ENCODE measurements at regions not wholly inside any gene's neighbourhood (a gene's known extent, or its start where the extent isn't known, plus 50 kb on each side); places are given as distances from the start of the nearest gene placed in this dataset.

GRCh38 chr6:169342710-169343109 is 89.1 kb upstream of the THBS2 start:
- no peaks in the 10 kb centered on the region for H3K9me3 ChIP-seq (ENCODE audit: control insufficient read depth in 5 of 5, low read length in 5 of 5)
- H3K27me3 ChIP-seq (ENCODE audit: control insufficient read depth in 5 of 5, insufficient read depth in 4 of 5, low read length in 5 of 5), result no peaks in the 10 kb centered on the region
- no peak overlapping the region for H3K27ac ChIP-seq (ENCODE audit: low read depth, low read length)
- no peaks in the 10 kb centered on the region for H3K36me3 ChIP-seq (ENCODE audit: control insufficient read depth in 5 of 5, insufficient read depth in 5 of 5, low read length in 5 of 5)
- H3K9ac ChIP-seq (ENCODE audit: low read length in 5 of 5), result no peak overlapping the region
- H3K4me1 ChIP-seq (ENCODE audit: control insufficient read depth in 5 of 5, insufficient read depth in 5 of 5, low read length in 5 of 5), result peaks cover 5 to 32% (median 26%) of the 10 kb centered on the region in 5 donors
- H3K4me3 ChIP-seq (ENCODE audit: low read depth in 1 of 5, low read length in 5 of 5), result no peak overlapping the region

- Histone ChIP-seq H3K4me3 (ENCODE audit: low read depth in 1 of 5, low read length in 5 of 5) (no peak overlapping the region), H3K36me3 (ENCODE audit: control insufficient read depth in 5 of 5, insufficient read depth in 5 of 5, low read length in 5 of 5) (no peaks in the 10 kb centered on the region), H3K27me3 (ENCODE audit: control insufficient read depth in 5 of 5, insufficient read depth in 4 of 5, low read length in 5 of 5) (no peaks in the 10 kb centered on the region), H3K9ac (ENCODE audit: low read length in 5 of 5) (no peak overlapping the region), H3K4me1 (ENCODE audit: control insufficient read depth in 5 of 5, insufficient read depth in 5 of 5, low read length in 5 of 5) (peaks cover 5 to 32% (median 26%) of the 10 kb centered on the region in 5 donors), H3K9me3 (ENCODE audit: control insufficient read depth in 5 of 5, low read length in 5 of 5) (no peaks in the 10 kb centered on the region), H3K27ac (ENCODE audit: low read depth, low read length) (no peak overlapping the region)
Measured at GRCh38 chr6:169341706-169342105, 88.1 kb upstream of the THBS2 start.

GRCh38 chr6:169341065-169341464 is 87.4 kb upstream of the THBS2 start:
- no peak overlapping the region for H3K27ac ChIP-seq (ENCODE audit: low read depth, low read length)
- H3K9me3 ChIP-seq (ENCODE audit: control insufficient read depth in 5 of 5, low read length in 5 of 5), result no peaks in the 10 kb centered on the region

GRCh38 chr6:169340395-169340794 is 86.7 kb upstream of the THBS2 start:
- Histone ChIP-seq H3K9ac (ENCODE audit: low read length in 5 of 5) (no peak overlapping the region), H3K9me3 (ENCODE audit: control insufficient read depth in 5 of 5, low read length in 5 of 5) (no peaks in the 10 kb centered on the region), H3K36me3 (ENCODE audit: control insufficient read depth in 5 of 5, insufficient read depth in 5 of 5, low read length in 5 of 5) (no peaks in the 10 kb centered on the region), H3K27ac (ENCODE audit: low read depth, low read length) (no peak overlapping the region), H3K4me3 (ENCODE audit: low read depth in 1 of 5, low read length in 5 of 5) (no peak overlapping the region), H3K27me3 (ENCODE audit: control insufficient read depth in 5 of 5, insufficient read depth in 4 of 5, low read length in 5 of 5) (no peaks in the 10 kb centered on the region), H3K4me1 (ENCODE audit: control insufficient read depth in 5 of 5, insufficient read depth in 5 of 5, low read length in 5 of 5) (peaks cover 5 to 28% (median 25%) of the 10 kb centered on the region in 5 donors)

More at GRCh38 chr6:169341065-169341464, 87.4 kb upstream of the THBS2 start:
- no peak overlapping the region for H3K9ac ChIP-seq (ENCODE audit: low read length in 5 of 5)
- H3K36me3 ChIP-seq (ENCODE audit: control insufficient read depth in 5 of 5, insufficient read depth in 5 of 5, low read length in 5 of 5), result no peaks in the 10 kb centered on the region
- no peak overlapping the region for H3K4me3 ChIP-seq (ENCODE audit: low read depth in 1 of 5, low read length in 5 of 5)
- no peaks in the 10 kb centered on the region for H3K27me3 ChIP-seq (ENCODE audit: control insufficient read depth in 5 of 5, insufficient read depth in 4 of 5, low read length in 5 of 5)
- H3K4me1 ChIP-seq (ENCODE audit: control insufficient read depth in 5 of 5, insufficient read depth in 5 of 5, low read length in 5 of 5), result peaks cover 5 to 32% (median 26%) of the 10 kb centered on the region in 5 donors

GRCh38 chr6:169339731-169340309 is 86.2 kb upstream of the THBS2 start:
- Histone ChIP-seq H3K4me1 (ENCODE audit: control insufficient read depth in 5 of 5, insufficient read depth in 5 of 5, low read length in 5 of 5) (peaks cover 3 to 22% (median 19%) of the 10 kb centered on the region in 5 donors), H3K9me3 (ENCODE audit: control insufficient read depth in 5 of 5, low read length in 5 of 5) (no peaks in the 10 kb centered on the region), H3K36me3 (ENCODE audit: control insufficient read depth in 5 of 5, insufficient read depth in 5 of 5, low read length in 5 of 5) (no peaks in the 10 kb centered on the region), H3K9ac (ENCODE audit: low read length in 5 of 5) (no peak overlapping the region), H3K27ac (ENCODE audit: low read depth, low read length) (no peak overlapping the region), H3K27me3 (ENCODE audit: control insufficient read depth in 5 of 5, insufficient read depth in 4 of 5, low read length in 5 of 5) (no peaks in the 10 kb centered on the region), H3K4me3 (ENCODE audit: low read depth in 1 of 5, low read length in 5 of 5) (no peak overlapping the region)

GRCh38 chr6:169339025-169339424 is 85.4 kb upstream of the THBS2 start:
- Histone ChIP-seq H3K4me1 (ENCODE audit: control insufficient read depth in 5 of 5, insufficient read depth in 5 of 5, low read length in 5 of 5) (peaks cover 2 to 14% (median 13%) of the 10 kb centered on the region in 5 donors), H3K27ac (ENCODE audit: low read depth, low read length) (no peak overlapping the region), H3K9ac (ENCODE audit: low read length in 5 of 5) (no peak overlapping the region), H3K27me3 (ENCODE audit: control insufficient read depth in 5 of 5, insufficient read depth in 4 of 5, low read length in 5 of 5) (no peaks in the 10 kb centered on the region), H3K4me3 (ENCODE audit: low read depth in 1 of 5, low read length in 5 of 5) (no peak overlapping the region), H3K36me3 (ENCODE audit: control insufficient read depth in 5 of 5, insufficient read depth in 5 of 5, low read length in 5 of 5) (no peaks in the 10 kb centered on the region), H3K9me3 (ENCODE audit: control insufficient read depth in 5 of 5, low read length in 5 of 5) (no peaks in the 10 kb centered on the region)

GRCh38 chr6:169337886-169338445 is 84.3 kb upstream of the THBS2 start:
- no peak overlapping the region for H3K27ac ChIP-seq (ENCODE audit: low read depth, low read length)
- no peaks in the 10 kb centered on the region for H3K9me3 ChIP-seq (ENCODE audit: control insufficient read depth in 5 of 5, low read length in 5 of 5)
- H3K4me3 ChIP-seq (ENCODE audit: low read depth in 1 of 5, low read length in 5 of 5), result no peak overlapping the region
- no peak overlapping the region for H3K9ac ChIP-seq (ENCODE audit: low read length in 5 of 5)
- H3K27me3 ChIP-seq (ENCODE audit: control insufficient read depth in 5 of 5, insufficient read depth in 4 of 5, low read length in 5 of 5), result no peaks in the 10 kb centered on the region
- H3K36me3 ChIP-seq (ENCODE audit: control insufficient read depth in 5 of 5, insufficient read depth in 5 of 5, low read length in 5 of 5), result no peaks in the 10 kb centered on the region
- peaks cover 2 to 5% (median 4%) of the 10 kb centered on the region in 5 donors for H3K4me1 ChIP-seq (ENCODE audit: control insufficient read depth in 5 of 5, insufficient read depth in 5 of 5, low read length in 5 of 5)

GRCh38 chr6:169335301-169335700 is 81.7 kb upstream of the THBS2 start:
- Histone ChIP-seq H3K4me1 (ENCODE audit: control insufficient read depth in 5 of 5, insufficient read depth in 5 of 5, low read length in 5 of 5) (no peaks in the 10 kb centered on the region), H3K27me3 (ENCODE audit: control insufficient read depth in 5 of 5, insufficient read depth in 4 of 5, low read length in 5 of 5) (peaks cover 0 to 4% (median 0%) of the 10 kb centered on the region in 5 donors), H3K4me3 (ENCODE audit: low read depth in 1 of 5, low read length in 5 of 5) (no peak overlapping the region), H3K9me3 (ENCODE audit: control insufficient read depth in 5 of 5, low read length in 5 of 5) (no peaks in the 10 kb centered on the region), H3K9ac (ENCODE audit: low read length in 5 of 5) (no peak overlapping the region), H3K27ac (ENCODE audit: low read depth, low read length) (no peak overlapping the region), H3K36me3 (ENCODE audit: control insufficient read depth in 5 of 5, insufficient read depth in 5 of 5, low read length in 5 of 5) (no peaks in the 10 kb centered on the region)

- no peaks in the 10 kb centered on the region for H3K9me3 ChIP-seq (ENCODE audit: control insufficient read depth in 5 of 5, low read length in 5 of 5)
- no peak overlapping the region for H3K4me3 ChIP-seq (ENCODE audit: low read depth in 1 of 5, low read length in 5 of 5)
- peaks cover 0 to 3% (median 0%) of the 10 kb centered on the region in 5 donors for H3K4me1 ChIP-seq (ENCODE audit: control insufficient read depth in 5 of 5, insufficient read depth in 5 of 5, low read length in 5 of 5)
- peaks cover 0 to 4% (median 0%) of the 10 kb centered on the region in 5 donors for H3K27me3 ChIP-seq (ENCODE audit: control insufficient read depth in 5 of 5, insufficient read depth in 4 of 5, low read length in 5 of 5)
- H3K36me3 ChIP-seq (ENCODE audit: control insufficient read depth in 5 of 5, insufficient read depth in 5 of 5, low read length in 5 of 5), result no peaks in the 10 kb centered on the region
- H3K9ac ChIP-seq (ENCODE audit: low read length in 5 of 5), result no peak overlapping the region
- no peak overlapping the region for H3K27ac ChIP-seq (ENCODE audit: low read depth, low read length)
Measured at GRCh38 chr6:169332250-169332649, 78.6 kb upstream of the THBS2 start.

- Histone ChIP-seq H3K4me1 (ENCODE audit: control insufficient read depth in 5 of 5, insufficient read depth in 5 of 5, low read length in 5 of 5) (peaks cover 0 to 10% (median 5%) of the 10 kb centered on the region in 5 donors), H3K9ac (ENCODE audit: low read length in 5 of 5) (no peak overlapping the region)
Measured at GRCh38 chr6:169328112-169328801, 74.6 kb upstream of the THBS2 start.

More at GRCh38 chr6:169328112-169328801, 74.6 kb upstream of the THBS2 start:
- H3K4me3 ChIP-seq (ENCODE audit: low read depth in 1 of 5, low read length in 5 of 5), result no peak overlapping the region
- H3K27ac ChIP-seq (ENCODE audit: low read depth, low read length), result no peak overlapping the region
- no peaks in the 10 kb centered on the region for H3K36me3 ChIP-seq (ENCODE audit: control insufficient read depth in 5 of 5, insufficient read depth in 5 of 5, low read length in 5 of 5)
- peaks cover 0 to 4% (median 0%) of the 10 kb centered on the region in 5 donors for H3K27me3 ChIP-seq (ENCODE audit: control insufficient read depth in 5 of 5, insufficient read depth in 4 of 5, low read length in 5 of 5)
- no peaks in the 10 kb centered on the region for H3K9me3 ChIP-seq (ENCODE audit: control insufficient read depth in 5 of 5, low read length in 5 of 5)
